ENCODE measurements at regions not wholly inside any gene's neighbourhood (a gene's known extent, or its start where the extent isn't known, plus 50 kb on each side); places are given as distances from the start of the nearest gene placed in this dataset.

DNA sequence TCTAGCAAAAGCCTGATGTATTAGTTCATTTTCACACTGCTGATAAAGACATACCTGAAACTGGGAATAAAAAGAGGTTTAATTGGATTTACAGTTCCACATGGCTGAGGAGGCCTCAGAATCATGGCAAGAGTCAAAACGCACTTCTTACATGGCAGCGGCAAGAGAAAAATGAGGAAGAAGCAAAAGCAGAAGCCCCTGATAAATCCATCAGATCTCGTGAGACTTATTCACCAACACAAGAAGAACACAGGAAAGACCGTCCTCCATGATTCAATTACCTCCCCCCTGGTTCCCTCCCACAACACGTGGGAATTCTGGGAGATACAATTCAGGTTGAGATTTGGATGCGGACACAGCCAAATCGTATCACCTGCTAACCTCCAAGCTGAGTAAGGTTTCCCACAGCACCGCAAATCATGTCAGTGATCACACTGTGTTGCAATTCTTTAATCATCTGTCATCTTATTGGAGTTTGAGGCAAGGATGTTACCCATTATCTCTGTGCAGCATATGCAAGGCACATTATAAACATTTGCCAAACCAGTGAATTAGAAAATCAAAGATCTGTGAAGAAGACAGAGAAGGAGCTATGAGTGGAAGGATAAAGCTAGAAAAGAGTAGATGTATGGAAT, 128.5 kb downstream of the ZNF281 start:
- no peak overlapping the region for H3K27ac Mint-ChIP-seq
- no peaks in the 10 kb centered on the region for H3K4me1 Mint-ChIP-seq (ENCODE audit: low read depth)
- no peaks in the 10 kb centered on the region for H3K27me3 Mint-ChIP-seq
- H3K36me3 Mint-ChIP-seq = no peaks in the 10 kb centered on the region
- H3K9me3 Mint-ChIP-seq (ENCODE audit: low read depth) = no peaks in the 10 kb centered on the region
- no peak overlapping the region for H3K4me3 Mint-ChIP-seq

DNA sequence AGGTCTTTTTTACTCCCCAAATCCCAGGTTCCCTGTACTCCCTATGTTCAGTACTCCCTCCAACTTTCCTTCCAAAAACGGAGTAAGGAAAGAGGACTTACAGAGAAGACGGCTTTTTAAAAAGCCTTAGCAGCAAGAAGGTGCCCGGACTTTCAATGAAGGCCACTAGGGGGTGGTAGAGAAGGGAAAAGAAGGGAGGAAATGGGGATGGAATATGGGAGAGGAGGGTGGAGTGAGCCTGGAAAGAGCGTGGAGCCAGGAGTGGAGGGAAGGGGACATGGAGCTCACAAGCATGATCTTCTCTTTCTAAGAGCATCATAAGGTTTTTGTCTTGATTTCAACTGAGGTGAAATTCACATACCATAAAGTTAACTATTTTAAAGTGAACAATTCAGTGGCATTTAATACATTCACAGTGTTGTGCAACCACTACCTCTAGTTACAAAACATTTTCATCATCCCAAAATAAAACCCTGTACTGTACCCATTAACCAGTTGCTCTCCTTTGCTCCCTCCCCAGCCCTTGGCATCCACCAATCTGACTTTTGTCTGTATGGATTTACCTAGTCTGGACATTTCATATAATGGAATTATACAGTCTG, 129.9 kb downstream of the ZNF281 start:
- H3K27me3 Mint-ChIP-seq = no peaks in the 10 kb centered on the region
- H3K4me1 Mint-ChIP-seq (ENCODE audit: low read depth) = no peaks in the 10 kb centered on the region
- H3K9me3 Mint-ChIP-seq (ENCODE audit: low read depth) = no peaks in the 10 kb centered on the region
- H3K27ac Mint-ChIP-seq = no peak overlapping the region
- H3K4me3 Mint-ChIP-seq = no peak overlapping the region
- no peaks in the 10 kb centered on the region for H3K36me3 Mint-ChIP-seq

DNA sequence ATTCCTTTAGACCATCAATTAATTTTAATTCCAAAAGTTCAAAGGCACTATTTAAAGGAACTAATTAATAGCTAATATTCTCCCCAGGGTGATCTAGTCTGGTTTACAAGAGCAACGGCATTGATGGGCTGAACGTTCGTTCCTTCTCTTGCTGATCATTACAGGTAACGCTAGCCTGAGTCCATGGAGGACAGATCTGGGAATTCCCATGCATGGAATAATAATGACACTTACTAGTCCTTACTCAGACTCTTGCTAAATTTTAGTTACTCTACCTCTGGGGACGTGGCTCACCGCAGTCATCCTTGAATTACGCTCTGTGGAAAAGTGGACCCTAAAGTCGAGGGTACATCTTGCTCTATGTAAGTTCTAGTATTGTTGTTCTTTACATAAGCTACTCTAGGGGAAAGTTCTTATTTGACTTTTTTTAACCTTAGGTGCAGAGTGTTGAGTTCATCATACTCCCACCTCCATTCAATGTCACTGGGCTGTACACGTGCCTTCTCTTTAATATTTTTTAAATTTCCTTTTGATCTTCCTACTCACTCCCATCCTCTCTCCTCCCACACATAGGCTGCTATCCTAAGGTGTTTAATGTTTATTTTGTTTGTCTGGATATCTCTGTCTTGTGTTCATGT, 133.9 kb downstream of the ZNF281 start:
- Mint-ChIP-seq H3K27me3 (no peaks in the 10 kb centered on the region), H3K9me3 (ENCODE audit: low read depth) (no peaks in the 10 kb centered on the region), H3K27ac (no peak overlapping the region), H3K4me1 (ENCODE audit: low read depth) (no peaks in the 10 kb centered on the region), H3K36me3 (no peaks in the 10 kb centered on the region), H3K4me3 (no peak overlapping the region)

DNA sequence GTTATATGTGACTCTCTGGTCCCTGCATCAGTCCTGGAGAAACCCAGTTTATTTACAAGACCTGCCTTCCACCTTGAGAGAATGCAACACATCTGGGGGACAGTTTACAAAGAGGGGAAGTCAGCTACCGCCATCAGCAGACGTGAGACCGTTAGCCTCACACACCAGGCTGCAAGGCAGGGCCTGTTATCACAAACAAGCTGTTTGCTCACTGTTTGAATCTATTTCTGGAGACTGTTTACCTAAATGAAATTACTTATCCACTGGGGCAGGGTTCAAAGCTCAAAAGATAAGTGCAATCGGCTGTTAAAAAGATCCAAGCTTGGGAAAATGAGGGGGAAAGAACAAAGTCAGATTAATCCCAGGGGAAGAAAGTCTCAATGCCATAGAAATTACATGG, 134.4 kb downstream of the ZNF281 start:
- no peaks in the 10 kb centered on the region for H3K4me1 Mint-ChIP-seq (ENCODE audit: low read depth)
- H3K4me3 Mint-ChIP-seq = no peak overlapping the region
- H3K27me3 Mint-ChIP-seq = no peaks in the 10 kb centered on the region
- no peaks in the 10 kb centered on the region for H3K36me3 Mint-ChIP-seq
- H3K27ac Mint-ChIP-seq = no peak overlapping the region
- no peaks in the 10 kb centered on the region for H3K9me3 Mint-ChIP-seq (ENCODE audit: low read depth)

DNA sequence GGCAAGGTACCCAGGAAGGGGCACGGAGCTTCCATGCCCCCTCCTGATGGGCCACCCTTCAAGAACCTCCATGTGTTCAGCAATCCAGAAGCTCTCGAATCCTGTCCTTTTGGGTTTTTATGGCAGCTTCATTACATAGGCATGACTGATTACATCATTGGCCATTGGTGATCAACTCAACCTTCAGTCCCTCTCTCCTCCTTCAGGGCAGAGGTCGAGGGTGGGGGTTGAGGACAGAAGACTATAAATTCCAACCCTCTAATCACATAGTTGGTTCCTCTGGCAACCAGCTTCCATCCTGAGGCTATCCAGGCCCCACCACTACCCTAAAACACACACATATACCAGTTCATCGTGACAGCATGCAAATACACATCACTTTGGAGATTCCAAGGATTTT, 135.7 kb downstream of the ZNF281 start:
- no peaks in the 10 kb centered on the region for H3K36me3 Mint-ChIP-seq
- no peak overlapping the region for H3K27ac Mint-ChIP-seq
- no peaks in the 10 kb centered on the region for H3K27me3 Mint-ChIP-seq
- no peaks in the 10 kb centered on the region for H3K4me1 Mint-ChIP-seq (ENCODE audit: low read depth)
- no peaks in the 10 kb centered on the region for H3K9me3 Mint-ChIP-seq (ENCODE audit: low read depth)
- H3K4me3 Mint-ChIP-seq = no peak overlapping the region

DNA sequence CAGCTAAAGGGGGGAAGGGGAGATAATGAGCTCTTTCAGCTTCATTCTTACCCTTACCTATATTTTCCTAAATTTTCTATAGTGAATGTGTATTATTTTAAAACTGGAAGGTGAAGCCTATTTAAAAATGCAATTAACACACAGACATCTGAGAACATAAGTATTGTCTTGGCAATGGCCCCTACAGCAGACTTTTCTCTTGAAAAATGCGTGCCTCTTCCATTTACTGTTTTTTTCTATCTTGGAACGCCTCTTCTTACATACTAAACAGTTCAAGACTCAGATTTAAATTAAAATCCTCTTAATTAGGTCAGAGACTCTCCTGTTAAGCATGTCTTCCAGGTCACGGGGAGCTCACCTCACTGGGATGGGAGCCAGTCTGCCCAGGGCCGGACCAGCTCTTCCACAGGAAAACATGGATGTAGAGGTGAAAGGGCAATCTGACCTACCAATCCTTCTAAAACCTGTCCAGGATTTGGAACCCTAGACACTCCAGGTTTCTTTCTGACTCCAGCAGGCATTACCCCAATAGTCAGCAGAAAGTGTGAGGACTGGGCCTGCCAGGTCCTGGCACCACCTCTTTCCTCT, 137.3 kb downstream of the ZNF281 start:
- Mint-ChIP-seq H3K4me3 (no peak overlapping the region), H3K36me3 (no peaks in the 10 kb centered on the region), H3K27me3 (no peaks in the 10 kb centered on the region), H3K4me1 (ENCODE audit: low read depth) (no peaks in the 10 kb centered on the region), H3K9me3 (ENCODE audit: low read depth) (no peaks in the 10 kb centered on the region), H3K27ac (no peak overlapping the region)

DNA sequence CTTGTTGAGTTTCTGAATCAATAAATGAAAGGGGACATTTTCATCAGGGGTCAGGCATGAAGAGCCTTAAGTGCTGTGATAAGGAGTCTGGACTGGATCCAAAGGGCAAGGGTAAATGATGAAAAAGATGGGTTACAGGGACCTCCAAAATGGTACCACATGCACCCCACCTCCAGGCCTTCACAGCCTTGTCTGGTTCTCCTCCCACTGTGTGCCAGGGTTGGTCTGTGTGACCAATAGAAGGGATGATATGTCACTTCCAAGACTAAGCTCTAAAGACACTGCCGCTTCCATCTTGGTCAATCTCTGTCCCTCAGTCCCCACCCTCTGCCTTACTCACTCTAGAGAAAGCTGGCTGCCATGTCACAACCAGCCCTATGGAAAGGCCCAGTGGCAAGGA, 140.6 kb downstream of the ZNF281 start:
- Mint-ChIP-seq H3K27me3 (no peaks in the 10 kb centered on the region), H3K4me1 (ENCODE audit: low read depth) (no peaks in the 10 kb centered on the region), H3K4me3 (no peak overlapping the region), H3K9me3 (ENCODE audit: low read depth) (no peaks in the 10 kb centered on the region), H3K36me3 (no peaks in the 10 kb centered on the region), H3K27ac (no peak overlapping the region)

DNA sequence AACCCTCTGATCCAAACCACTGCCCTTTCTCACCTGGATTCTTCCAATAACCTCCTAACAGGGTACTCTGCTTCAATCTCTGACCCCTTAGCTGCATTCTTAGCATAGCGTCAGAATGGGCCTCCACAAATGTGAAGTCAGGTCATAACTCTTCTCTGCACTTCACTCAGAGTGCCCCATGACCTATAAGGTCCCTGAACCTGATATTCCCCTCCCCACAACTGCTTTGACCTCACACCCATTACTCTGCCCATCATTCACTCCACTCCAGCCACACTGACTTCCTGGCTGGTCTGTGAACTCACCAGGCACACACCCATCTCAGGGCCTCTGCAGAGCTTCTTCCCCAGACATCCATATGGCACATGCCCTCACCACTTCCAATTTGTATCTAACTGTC, 141.9 kb downstream of the ZNF281 start:
- H3K27me3 Mint-ChIP-seq = no peaks in the 10 kb centered on the region
- H3K36me3 Mint-ChIP-seq = no peaks in the 10 kb centered on the region
- no peak overlapping the region for H3K27ac Mint-ChIP-seq
- H3K4me3 Mint-ChIP-seq = no peak overlapping the region
- no peaks in the 10 kb centered on the region for H3K9me3 Mint-ChIP-seq (ENCODE audit: low read depth)
- no peaks in the 10 kb centered on the region for H3K4me1 Mint-ChIP-seq (ENCODE audit: low read depth)

DNA sequence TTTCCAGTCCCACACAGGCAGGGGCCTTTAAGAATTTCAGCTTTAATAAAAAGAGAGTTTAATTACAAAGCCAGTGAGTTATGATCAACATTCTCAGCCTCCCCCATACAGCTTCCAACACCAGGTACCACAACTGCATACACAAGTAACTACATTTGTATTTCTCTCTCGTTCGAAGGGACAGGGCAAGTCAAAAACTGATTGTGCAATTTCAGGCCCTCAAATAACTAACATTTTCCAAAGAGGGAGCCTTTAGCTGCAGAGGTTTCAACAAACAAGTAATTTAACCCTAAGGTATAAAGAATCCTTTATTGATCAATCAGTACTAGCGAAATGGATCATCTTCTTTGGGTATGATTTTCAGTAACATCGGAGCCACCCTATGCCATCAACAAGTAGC, 142.4 kb downstream of the ZNF281 start:
- H3K4me1 Mint-ChIP-seq (ENCODE audit: low read depth) = no peaks in the 10 kb centered on the region
- H3K27me3 Mint-ChIP-seq = no peaks in the 10 kb centered on the region
- no peaks in the 10 kb centered on the region for H3K36me3 Mint-ChIP-seq
- no peak overlapping the region for H3K4me3 Mint-ChIP-seq
- no peaks in the 10 kb centered on the region for H3K9me3 Mint-ChIP-seq (ENCODE audit: low read depth)
- H3K27ac Mint-ChIP-seq = no peak overlapping the region

DNA sequence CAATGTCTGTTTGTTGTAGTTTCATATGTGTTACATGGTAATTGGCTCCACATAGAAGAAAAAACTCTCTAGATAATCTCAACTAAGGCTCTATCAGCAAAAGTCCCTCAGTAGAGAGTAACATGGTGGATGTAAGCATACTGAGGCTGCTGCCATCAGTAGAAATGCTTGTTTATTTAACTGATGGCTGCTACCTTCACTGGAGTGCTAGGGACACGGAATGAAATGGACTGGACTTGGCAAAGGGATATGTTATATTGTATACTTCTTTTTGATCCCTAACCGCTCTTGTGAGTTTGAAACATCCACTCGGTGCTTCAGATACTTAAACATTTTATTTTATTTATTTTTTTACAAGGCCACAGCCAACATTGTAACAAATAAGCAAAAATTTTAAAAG, 143.0 kb downstream of the ZNF281 start:
- no peak overlapping the region for H3K4me3 Mint-ChIP-seq
- no peak overlapping the region for H3K27ac Mint-ChIP-seq
- H3K36me3 Mint-ChIP-seq = no peaks in the 10 kb centered on the region
- no peaks in the 10 kb centered on the region for H3K4me1 Mint-ChIP-seq (ENCODE audit: low read depth)
- H3K9me3 Mint-ChIP-seq (ENCODE audit: low read depth) = no peaks in the 10 kb centered on the region
- no peaks in the 10 kb centered on the region for H3K27me3 Mint-ChIP-seq

DNA sequence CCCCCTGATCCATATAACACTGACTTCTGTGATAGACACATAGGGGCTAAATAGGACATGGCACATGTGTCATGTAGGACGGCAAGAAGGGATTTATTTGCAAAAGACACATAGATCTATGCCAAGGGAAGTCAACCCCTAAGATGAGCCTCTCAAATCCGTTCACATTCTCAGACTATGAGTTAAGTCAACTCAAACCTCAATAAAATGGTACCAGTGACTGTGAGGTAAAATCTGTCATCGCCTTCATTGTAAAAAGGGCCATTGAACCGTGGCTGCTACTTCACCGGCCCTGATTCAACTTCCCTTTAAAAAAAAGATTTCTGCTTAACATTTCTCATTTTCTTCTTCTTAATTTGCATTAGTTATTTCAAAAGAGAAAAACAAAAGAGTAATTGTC, 144.0 kb downstream of the ZNF281 start:
- Mint-ChIP-seq H3K4me1 (ENCODE audit: low read depth) (no peaks in the 10 kb centered on the region), H3K27ac (no peak overlapping the region), H3K36me3 (no peaks in the 10 kb centered on the region), H3K27me3 (no peaks in the 10 kb centered on the region), H3K9me3 (ENCODE audit: low read depth) (no peaks in the 10 kb centered on the region), H3K4me3 (no peak overlapping the region)

DNA sequence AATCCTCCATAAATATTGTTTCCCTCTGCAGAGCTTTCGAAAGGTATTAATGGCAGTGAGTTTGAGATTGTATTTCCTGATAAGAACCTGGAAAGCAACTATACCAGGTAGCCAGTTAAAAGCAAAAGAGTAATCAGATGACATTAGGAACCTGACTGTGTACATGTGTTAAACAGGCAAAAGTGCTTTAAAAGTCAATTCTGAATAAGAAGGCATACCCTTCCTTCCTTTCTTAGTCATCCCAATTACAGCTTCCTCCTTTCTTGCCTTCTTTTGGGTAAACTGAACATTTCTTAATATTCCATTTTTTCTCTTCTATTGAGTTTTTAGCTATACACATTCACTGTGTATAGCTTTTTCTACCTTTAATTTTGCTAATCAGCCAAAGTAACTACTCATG, 144.7 kb downstream of the ZNF281 start:
- Mint-ChIP-seq H3K4me3 (no peak overlapping the region), H3K27ac (no peak overlapping the region), H3K4me1 (ENCODE audit: low read depth) (no peaks in the 10 kb centered on the region), H3K9me3 (ENCODE audit: low read depth) (no peaks in the 10 kb centered on the region), H3K36me3 (no peaks in the 10 kb centered on the region), H3K27me3 (no peaks in the 10 kb centered on the region)

DNA sequence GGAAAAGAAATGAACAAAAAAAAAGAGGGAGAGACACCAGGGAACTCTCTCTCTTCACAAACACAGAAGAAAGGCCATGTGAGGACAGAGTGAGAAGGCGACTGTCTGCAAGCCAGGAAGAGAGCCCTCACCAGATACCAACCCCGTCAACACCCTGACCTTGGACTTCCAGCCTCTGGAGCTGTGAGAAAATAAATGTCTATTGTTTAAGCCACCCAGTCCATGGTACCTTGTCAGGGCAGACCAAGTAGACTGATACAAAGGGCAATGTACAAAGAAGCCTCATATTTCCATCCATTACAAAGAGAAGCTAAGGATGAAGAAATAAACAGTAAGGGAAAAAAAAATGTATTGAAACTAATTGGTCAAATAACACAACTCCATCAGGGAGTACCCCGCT, 146.6 kb downstream of the ZNF281 start:
- Mint-ChIP-seq H3K4me1 (ENCODE audit: low read depth) (no peaks in the 10 kb centered on the region), H3K36me3 (no peaks in the 10 kb centered on the region), H3K27ac (no peak overlapping the region), H3K27me3 (no peaks in the 10 kb centered on the region), H3K9me3 (ENCODE audit: low read depth) (no peaks in the 10 kb centered on the region), H3K4me3 (no peak overlapping the region)

DNA sequence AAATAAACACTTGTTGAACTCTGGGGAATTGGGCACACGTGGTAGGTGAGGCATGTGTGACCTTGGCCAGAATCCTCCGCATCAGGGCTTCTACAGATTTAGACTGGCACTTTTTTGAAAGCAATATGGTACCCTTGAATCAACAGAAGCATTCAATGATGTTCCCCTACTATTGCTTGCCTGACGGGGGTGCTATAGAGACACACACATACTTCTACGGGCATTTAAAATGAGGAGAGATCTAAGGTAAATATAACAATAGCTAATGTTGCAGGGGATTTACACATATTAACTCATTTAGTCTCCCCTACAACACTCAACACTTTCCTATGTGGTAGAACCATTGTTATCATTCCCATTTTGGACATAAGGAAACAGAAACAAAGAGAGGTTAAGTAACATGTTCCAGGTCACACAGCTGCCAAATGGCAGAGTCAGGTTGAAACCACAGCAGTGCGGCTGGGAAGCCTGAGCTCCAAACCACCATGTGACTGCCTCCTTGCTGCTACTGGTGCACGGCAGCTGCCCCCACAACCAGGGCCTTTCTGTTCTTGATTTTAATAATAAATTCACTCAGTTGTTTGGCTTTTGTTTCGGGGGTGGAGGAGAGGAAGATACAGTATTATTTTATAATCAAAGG, 147.4 kb downstream of the ZNF281 start:
- Mint-ChIP-seq H3K9me3 (ENCODE audit: low read depth) (no peaks in the 10 kb centered on the region), H3K4me3 (no peak overlapping the region), H3K4me1 (ENCODE audit: low read depth) (no peaks in the 10 kb centered on the region), H3K36me3 (no peaks in the 10 kb centered on the region), H3K27ac (no peak overlapping the region), H3K27me3 (no peaks in the 10 kb centered on the region)

DNA sequence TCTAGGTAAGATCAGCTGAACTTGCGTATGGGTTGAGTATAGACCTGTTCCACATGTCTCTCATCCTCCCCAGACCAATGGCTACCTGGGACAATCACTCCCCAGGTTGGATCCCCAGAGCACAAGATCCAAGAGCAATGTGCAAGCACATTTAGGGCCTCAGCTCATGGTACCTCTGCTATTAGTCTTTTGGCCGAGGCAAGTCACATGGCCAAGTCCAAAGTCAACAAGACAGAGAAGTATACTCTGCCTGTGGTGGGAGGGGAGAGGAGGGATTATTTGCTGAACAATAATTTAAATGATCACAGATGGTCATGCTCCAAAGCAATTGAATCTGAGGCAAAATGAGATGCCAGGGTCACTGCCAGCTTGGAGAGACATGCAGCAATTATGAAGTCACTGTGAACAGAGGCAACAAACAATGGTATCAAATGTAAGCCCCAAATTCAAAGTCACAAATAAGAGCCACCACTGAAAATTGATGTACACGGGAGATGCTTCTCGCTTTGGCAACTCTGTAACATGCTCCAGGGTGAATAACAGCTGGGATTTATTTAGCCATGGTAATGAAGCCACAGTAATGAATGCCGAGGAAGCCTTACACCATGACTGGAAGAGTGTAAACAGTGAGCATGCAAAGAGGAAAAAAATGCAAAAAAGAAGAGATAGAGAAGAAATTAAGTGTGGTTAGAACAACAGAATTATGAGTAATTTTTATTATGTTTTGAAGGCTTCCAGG, 149.1 kb downstream of the ZNF281 start:
- Mint-ChIP-seq H3K9me3 (ENCODE audit: low read depth) (no peaks in the 10 kb centered on the region), H3K27me3 (no peaks in the 10 kb centered on the region), H3K4me1 (ENCODE audit: low read depth) (no peaks in the 10 kb centered on the region), H3K4me3 (no peak overlapping the region), H3K27ac (no peak overlapping the region), H3K36me3 (no peaks in the 10 kb centered on the region)

Measured in activated naive CD8-positive, alpha-beta T cell (primary cell).